ENCODE measurements at regions not wholly inside any gene's neighbourhood (a gene's known extent, or its start where the extent isn't known, plus 50 kb on each side); places are given as distances from the start of the nearest gene placed in this dataset.
"Not testable (repeated sequence)": the region's sequence is repeated elsewhere in the genome, so short reads cannot be mapped to it uniquely, and the experiment has no call there.

GRCh38 chr2:189312643-189313042 is 128.6 kb upstream of the WDR75 start:
- DNase-seq, result no peak

GRCh38 chr2:189318761-189319160 is 122.5 kb upstream of the WDR75 start:
- no peak for DNase-seq

- not testable (repeated sequence) for DNase-seq
These were observed 121.8 kb upstream of the WDR75 start for GRCh38 chr2:189319424-189319823.

GRCh38 chr2:189327879-189328847 is 113.1 kb upstream of the WDR75 start:
- DNase-seq, result no peak

GRCh38 chr2:189328848-189329245 is 112.4 kb upstream of the WDR75 start:
- DNase-seq, result no peak

- no peak for DNase-seq
These were observed 104.8 kb upstream of the WDR75 start for GRCh38 chr2:189336276-189336975.

GRCh38 chr2:189337656-189338055 is 103.6 kb upstream of the WDR75 start:
- no peak for DNase-seq

GRCh38 chr2:189338115-189338514 is 103.2 kb upstream of the WDR75 start:
- DNase-seq, result no peak

GRCh38 chr2:189341077-189341476 is 100.2 kb upstream of the WDR75 start:
- no peak for DNase-seq

GRCh38 chr2:189344043-189344442 is 97.2 kb upstream of the WDR75 start:
- DNase-seq, result no peak

- DNase-seq, result no peak
These were observed 93.7 kb upstream of the WDR75 start for GRCh38 chr2:189347540-189347939.

- no peak for DNase-seq
These were observed 92.9 kb upstream of the WDR75 start for GRCh38 chr2:189348369-189348768.

GRCh38 chr2:189350540-189351209 is 90.6 kb upstream of the WDR75 start:
- no peak for DNase-seq

GRCh38 chr2:189351933-189352332 is 89.3 kb upstream of the WDR75 start:
- DNase-seq, result not testable (repeated sequence)

- DNase-seq, result not testable (repeated sequence)
These were observed 83.9 kb upstream of the WDR75 start for GRCh38 chr2:189357375-189357774.

GRCh38 chr2:189360861-189361260 is 80.4 kb upstream of the WDR75 start:
- no peak for DNase-seq

- DNase-seq, result no peak
These were observed 79.0 kb upstream of the WDR75 start for GRCh38 chr2:189362283-189362682.

- no peak for DNase-seq
These were observed 77.7 kb upstream of the WDR75 start for GRCh38 chr2:189363559-189363958.

GRCh38 chr2:189364607-189365006 is 76.7 kb upstream of the WDR75 start:
- DNase-seq, result no peak

GRCh38 chr2:189366349-189366748 is 74.9 kb upstream of the WDR75 start:
- DNase-seq, result no peak

- DNase-seq, result no peak
These were observed 73.9 kb upstream of the WDR75 start for GRCh38 chr2:189367343-189367742.

GRCh38 chr2:189369566-189369965 is 71.7 kb upstream of the WDR75 start:
- no peak for DNase-seq

- no peak for DNase-seq
These were observed 70.6 kb upstream of the WDR75 start for GRCh38 chr2:189370719-189371118.

Data from activated CD4-positive, alpha-beta T cell treated with anti-CD3 and anti-CD28 coated beads, Interleukin-2, amount 50 U/mL, for 16 hours (primary cell).